ENCODE measurements at regions not wholly inside any gene's neighbourhood (a gene's known extent, or its start where the extent isn't known, plus 50 kb on each side); places are given as distances from the start of the nearest gene placed in this dataset.

GRCh38 chr10:30765022-30765615, 135.6 kb upstream of the LYZL2 start:
- TF ChIP-seq CTCF (IDR thresholded peaks at IDR 0.05) (no peak), POLR2A (IDR thresholded peaks at IDR 0.05) (no peak)

Measured in lower leg skin (tissue), 3 donors.